ENCODE measurements at regions not wholly inside any gene's neighbourhood (a gene's known extent, or its start where the extent isn't known, plus 50 kb on each side); places are given as distances from the start of the nearest gene placed in this dataset.
A peak's percentile ranks its signal among the peaks of the same experiment; 100 is the strongest.

DNA sequence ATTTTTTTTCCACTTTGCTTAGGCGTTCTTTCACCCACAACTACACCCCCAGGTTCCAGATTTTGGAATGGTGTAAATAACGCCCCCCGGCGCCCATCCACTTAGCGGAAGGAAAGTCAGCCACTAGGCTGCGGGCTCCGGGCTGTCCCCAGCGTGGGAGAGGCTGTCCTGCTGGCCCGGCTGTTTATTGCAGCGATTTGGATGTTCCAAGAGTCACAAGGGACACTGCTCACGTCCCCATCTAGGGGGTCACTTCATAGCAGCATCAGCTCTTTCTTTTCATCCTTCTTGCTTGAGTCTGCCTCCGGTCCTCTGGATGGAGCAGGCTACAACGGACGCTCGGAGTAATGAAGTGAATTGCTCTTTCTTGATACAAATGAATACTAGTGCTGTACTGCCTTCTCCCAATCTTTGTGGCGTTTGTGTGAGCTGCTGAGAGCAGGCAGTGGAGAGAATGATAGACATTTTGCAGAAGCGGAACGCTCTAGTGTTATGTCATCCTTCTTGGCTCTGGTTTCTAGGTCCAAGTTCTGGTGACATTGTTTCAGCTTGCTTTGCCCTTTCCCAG, 50.7 kb upstream of the PAIP2B start:
- H3K9me3 Mint-ChIP-seq, result peaks cover 1 to 4% of the 10 kb centered on the region in 2 donors
- no peak overlapping the region for H3K27ac Mint-ChIP-seq
- peaks cover 52 to 67% of the 10 kb centered on the region in 2 donors for H3K27me3 Mint-ChIP-seq
- peak; percentile 31 for DNase-seq
- ATAC-seq (replicated peaks), result peak; percentile 33 to 47
- peaks cover 2 to 3% of the 10 kb centered on the region in 2 donors for H3K36me3 Mint-ChIP-seq
- peak overlapping the region; percentile 84 to 86 for H3K4me3 Mint-ChIP-seq
- H3K4me1 Mint-ChIP-seq, result peaks cover 5 to 21% of the 10 kb centered on the region in 2 donors

DNA sequence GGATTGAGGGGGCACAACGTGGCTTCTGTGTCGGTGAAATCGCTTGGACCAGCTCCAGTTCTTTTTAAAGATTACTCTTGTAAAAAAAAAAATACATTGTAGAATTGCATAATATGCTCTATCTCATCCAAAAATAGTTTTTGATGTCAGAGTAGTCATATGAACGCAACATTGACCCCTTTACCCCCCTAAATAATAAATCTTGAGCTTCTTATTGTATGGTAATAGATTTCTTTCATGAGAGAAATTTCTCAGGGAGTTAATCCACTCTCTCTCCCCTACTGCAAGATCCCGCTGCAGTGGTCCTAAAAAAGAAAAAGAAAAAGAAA, 50.2 kb upstream of the PAIP2B start:
- Mint-ChIP-seq H3K27ac (no peak overlapping the region), H3K4me3 (peak overlapping the region; percentile 84 to 86), H3K36me3 (peaks cover 2 to 3% of the 10 kb centered on the region in 2 donors), H3K9me3 (peaks cover 1 to 4% of the 10 kb centered on the region in 2 donors), H3K4me1 (peaks cover 5 to 21% of the 10 kb centered on the region in 2 donors), H3K27me3 (peaks cover 57 to 69% of the 10 kb centered on the region in 2 donors)
- no peak for ATAC-seq (replicated peaks)
- no peak for DNase-seq

GRCh38 chr2:71276311-71277146, 49.6 kb upstream of the PAIP2B start:
- Mint-ChIP-seq H3K27ac (no peak overlapping the region), H3K27me3 (peaks cover 63 to 71% of the 10 kb centered on the region in 2 donors), H3K36me3 (peaks cover 2 to 3% of the 10 kb centered on the region in 2 donors), H3K4me1 (peaks cover 5 to 21% of the 10 kb centered on the region in 2 donors), H3K4me3 (peak overlapping the region; percentile 84 to 86), H3K9me3 (peaks cover 1 to 4% of the 10 kb centered on the region in 2 donors)
- peak; percentile 97 to 99 for ATAC-seq (replicated peaks)
- DNase-seq, result peak; percentile 86
